ENCODE measurements at regions not wholly inside any gene's neighbourhood (a gene's known extent, or its start where the extent isn't known, plus 50 kb on each side); places are given as distances from the start of the nearest gene placed in this dataset.

- H3K4me3 ChIP-seq (ENCODE audit: low read length) = no peak overlapping the region
- DNase-seq (ENCODE audit: low read depth) = no peak
- TF ChIP-seq CTCF (conservative IDR thresholded peaks at IDR 0.05; ENCODE audit: low read length) = no peak
Observed at GRCh38 chr2:60621688-60622429, 68.4 kb upstream of the BCL11A start.

- no peak for TF ChIP-seq CTCF (conservative IDR thresholded peaks at IDR 0.05; ENCODE audit: low read length)
- no peak for DNase-seq (ENCODE audit: low read depth)
- no peak overlapping the region for H3K4me3 ChIP-seq (ENCODE audit: low read length)
Observed at GRCh38 chr2:60623040-60623439, 69.6 kb upstream of the BCL11A start.

- no peak overlapping the region for H3K4me3 ChIP-seq (ENCODE audit: low read length)
- DNase-seq (ENCODE audit: low read depth) = no peak
- TF ChIP-seq CTCF (conservative IDR thresholded peaks at IDR 0.05; ENCODE audit: low read length) = no peak
Observed at GRCh38 chr2:60627412-60627811, 74.0 kb upstream of the BCL11A start.

- no peak for DNase-seq (ENCODE audit: low read depth)
- H3K4me3 ChIP-seq (ENCODE audit: low read length) = no peak overlapping the region
- no peak for TF ChIP-seq CTCF (conservative IDR thresholded peaks at IDR 0.05; ENCODE audit: low read length)
Observed at GRCh38 chr2:60628026-60628425, 74.6 kb upstream of the BCL11A start.

- H3K4me3 ChIP-seq (ENCODE audit: low read length) = no peak overlapping the region
- DNase-seq (ENCODE audit: low read depth) = no peak
- no peak for TF ChIP-seq CTCF (conservative IDR thresholded peaks at IDR 0.05; ENCODE audit: low read length)
Observed at GRCh38 chr2:60628615-60629304, 75.3 kb upstream of the BCL11A start.

GRCh38 chr2:60629305-60629662, 75.8 kb upstream of the BCL11A start:
- H3K4me3 ChIP-seq (ENCODE audit: low read length) = no peak overlapping the region
- no peak for DNase-seq (ENCODE audit: low read depth)
- TF ChIP-seq CTCF (conservative IDR thresholded peaks at IDR 0.05; ENCODE audit: low read length) = no peak

GRCh38 chr2:60629801-60630385, 76.4 kb upstream of the BCL11A start:
- no peak for TF ChIP-seq CTCF (conservative IDR thresholded peaks at IDR 0.05; ENCODE audit: low read length)
- DNase-seq (ENCODE audit: low read depth) = no peak
- H3K4me3 ChIP-seq (ENCODE audit: low read length) = no peak overlapping the region

All from AG10803 (cell line).